PC-3 (cell line): ENCODE measurements at regions not wholly inside any gene's neighbourhood (a gene's known extent, or its start where the extent isn't known, plus 50 kb on each side); places are given as distances from the start of the nearest gene placed in this dataset.

Experiments used
- CTCF ChIP-seq: fragments of 300-600 bp; sonication (generic); conservative IDR thresholded peaks from 2 replicates; pipeline ENCODE4 v1.5.1; 2017; ENCODE audit warnings: antibody characterized with exemption, low read depth, mild to moderate bottlenecking, low read length
- EZH2 ChIP-seq: fragments of 300-600 bp; sonication (generic); IDR thresholded peaks from one replicate; pipeline ENCODE4 v1.6.1; 2017; ENCODE audit warnings: antibody characterized with exemption, mild to moderate bottlenecking, low read length; ENCODE audit not compliant: unreplicated experiment
- EZH2phosphoT487 ChIP-seq: fragments of 300-600 bp; sonication (generic); IDR thresholded peaks from 2 replicates; pipeline ENCODE4 v1.6.1; 2018; ENCODE audit warnings: mild to moderate bottlenecking, antibody characterized with exemption, low read length, borderline replicate concordance

- TF ChIP-seq CTCF (no peak), EZH2 (no peak), EZH2phosphoT487 (no peak)
These were observed 146.6 kb downstream of the BBOX1 start for GRCh38 chr11:27187075-27187847.
